ENCODE measurements at regions not wholly inside any gene's neighbourhood (a gene's known extent, or its start where the extent isn't known, plus 50 kb on each side); places are given as distances from the start of the nearest gene placed in this dataset.

DNA sequence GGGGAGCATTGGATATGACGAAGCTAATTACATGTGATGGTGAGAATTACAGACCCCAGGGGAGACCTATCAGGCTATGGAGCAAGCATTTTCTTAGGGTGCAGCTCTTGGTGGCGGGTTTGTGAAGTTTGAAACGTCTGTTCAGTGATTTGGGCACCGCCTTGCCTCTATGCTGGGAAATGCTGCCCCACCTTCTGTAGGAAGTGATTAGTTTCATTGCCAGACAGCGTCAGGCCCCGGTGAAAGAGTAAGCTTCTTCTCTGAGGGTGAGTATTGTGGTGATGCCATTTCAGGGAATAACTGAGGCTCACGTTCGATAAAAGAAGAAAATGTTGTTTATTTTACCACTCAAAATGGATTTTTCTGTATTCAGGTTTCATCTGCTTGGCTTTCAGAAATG lies 186.2 kb upstream of the CDH2 start:
- H3K4me3 ChIP-seq (ENCODE audit: extremely low read depth, insufficient read depth, low read length, poor library complexity, severe bottlenecking) = no peak overlapping the region
- H3K4me1 ChIP-seq (ENCODE audit: control insufficient read depth, insufficient read depth, low read length, poor library complexity, severe bottlenecking) = no peaks in the 10 kb centered on the region
- 87 to 93% methylated on average over 3 to 4 of the region's 8 CpGs for WGBS, 2 experiments (ENCODE audit: insufficient coverage in 2 of 2)
- H3K9me3 ChIP-seq (ENCODE audit: control insufficient read depth, low read length) = no peaks in the 10 kb centered on the region
- no peaks in the 10 kb centered on the region for H3K36me3 ChIP-seq (ENCODE audit: control insufficient read depth, insufficient read depth, low read length)
- H3K27ac ChIP-seq (ENCODE audit: low read depth, low read length, severe bottlenecking) = no peak overlapping the region

- H3K4me1 ChIP-seq (ENCODE audit: control insufficient read depth, insufficient read depth, low read length, poor library complexity, severe bottlenecking) = no peaks in the 10 kb centered on the region
- H3K9me3 ChIP-seq (ENCODE audit: control insufficient read depth, low read length) = no peaks in the 10 kb centered on the region
- no peaks in the 10 kb centered on the region for H3K36me3 ChIP-seq (ENCODE audit: control insufficient read depth, insufficient read depth, low read length)
- H3K4me3 ChIP-seq (ENCODE audit: extremely low read depth, insufficient read depth, low read length, poor library complexity, severe bottlenecking) = no peak overlapping the region
- H3K27ac ChIP-seq (ENCODE audit: low read depth, low read length, severe bottlenecking) = no peak overlapping the region
- 88 to 97% methylated on average over 3 to 4 of the region's 4 CpGs for WGBS, 2 experiments (ENCODE audit: insufficient coverage in 2 of 2)
Observed at GRCh38 chr18:28359176-28359575, 182.2 kb upstream of the CDH2 start.

GRCh38 chr18:28357766-28358401 lies 181.0 kb upstream of the CDH2 start:
- Histone ChIP-seq H3K27ac (ENCODE audit: low read depth, low read length, severe bottlenecking) (no peak overlapping the region), H3K9me3 (ENCODE audit: control insufficient read depth, low read length) (no peaks in the 10 kb centered on the region), H3K4me1 (ENCODE audit: control insufficient read depth, insufficient read depth, low read length, poor library complexity, severe bottlenecking) (no peaks in the 10 kb centered on the region), H3K4me3 (ENCODE audit: extremely low read depth, insufficient read depth, low read length, poor library complexity, severe bottlenecking) (no peak overlapping the region), H3K36me3 (ENCODE audit: control insufficient read depth, insufficient read depth, low read length) (no peaks in the 10 kb centered on the region)
- WGBS, 2 experiments (ENCODE audit: insufficient coverage in 2 of 2) = 85 to 87% methylated on average over 6 of the region's 6 CpGs

- WGBS, 2 experiments (ENCODE audit: insufficient coverage in 2 of 2) = 80 to 89% methylated on average over 2 of the region's 7 CpGs
- Histone ChIP-seq H3K9me3 (ENCODE audit: control insufficient read depth, low read length) (no peaks in the 10 kb centered on the region), H3K4me3 (ENCODE audit: extremely low read depth, insufficient read depth, low read length, poor library complexity, severe bottlenecking) (no peak overlapping the region), H3K36me3 (ENCODE audit: control insufficient read depth, insufficient read depth, low read length) (no peaks in the 10 kb centered on the region), H3K4me1 (ENCODE audit: control insufficient read depth, insufficient read depth, low read length, poor library complexity, severe bottlenecking) (no peaks in the 10 kb centered on the region), H3K27ac (ENCODE audit: low read depth, low read length, severe bottlenecking) (no peak overlapping the region)
Observed at GRCh38 chr18:28350821-28351220, 173.9 kb upstream of the CDH2 start.

DNA sequence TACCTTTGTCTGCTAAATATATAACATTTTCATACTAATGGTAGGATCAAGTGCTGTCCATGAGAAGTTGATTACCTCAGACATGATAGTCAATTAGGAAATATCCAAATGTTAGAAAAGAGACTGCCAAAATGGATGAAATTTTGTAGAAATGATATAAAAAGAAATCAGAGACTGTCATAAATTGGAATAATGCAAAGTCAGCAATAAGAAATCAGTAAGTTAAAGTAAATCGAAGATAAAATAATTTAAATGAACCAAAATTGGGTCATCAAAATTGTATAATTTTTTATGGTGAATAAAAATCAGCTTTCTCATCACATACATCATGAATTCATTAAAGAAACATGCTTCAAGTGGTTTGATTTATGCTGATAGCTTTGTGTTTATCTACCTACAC lies 165.3 kb upstream of the CDH2 start:
- no CpG with 5 or more reads among the region's 1 CpG for WGBS, 2 experiments (ENCODE audit: insufficient coverage in 2 of 2)

GRCh38 chr18:28338316-28338715 lies 161.4 kb upstream of the CDH2 start:
- no peaks in the 10 kb centered on the region for H3K4me1 ChIP-seq (ENCODE audit: control insufficient read depth, insufficient read depth, low read length, poor library complexity, severe bottlenecking)
- WGBS, 2 experiments (ENCODE audit: insufficient coverage in 2 of 2) = 100% methylated on average over 1 of the region's 1 CpG; no CpG with 5 or more reads in 1 of the 2 experiments
- H3K4me3 ChIP-seq (ENCODE audit: extremely low read depth, insufficient read depth, low read length, poor library complexity, severe bottlenecking) = no peak overlapping the region
- H3K36me3 ChIP-seq (ENCODE audit: control insufficient read depth, insufficient read depth, low read length) = no peaks in the 10 kb centered on the region
- no peaks in the 10 kb centered on the region for H3K9me3 ChIP-seq (ENCODE audit: control insufficient read depth, low read length)
- no peak overlapping the region for H3K27ac ChIP-seq (ENCODE audit: low read depth, low read length, severe bottlenecking)

More for the DNA sequence above, 165.3 kb upstream of the CDH2 start:
- no peaks in the 10 kb centered on the region for H3K36me3 ChIP-seq (ENCODE audit: control insufficient read depth, insufficient read depth, low read length)
- H3K4me1 ChIP-seq (ENCODE audit: control insufficient read depth, insufficient read depth, low read length, poor library complexity, severe bottlenecking) = no peaks in the 10 kb centered on the region
- no peak overlapping the region for H3K4me3 ChIP-seq (ENCODE audit: extremely low read depth, insufficient read depth, low read length, poor library complexity, severe bottlenecking)
- H3K27ac ChIP-seq (ENCODE audit: low read depth, low read length, severe bottlenecking) = no peak overlapping the region
- H3K9me3 ChIP-seq (ENCODE audit: control insufficient read depth, low read length) = no peaks in the 10 kb centered on the region

DNA sequence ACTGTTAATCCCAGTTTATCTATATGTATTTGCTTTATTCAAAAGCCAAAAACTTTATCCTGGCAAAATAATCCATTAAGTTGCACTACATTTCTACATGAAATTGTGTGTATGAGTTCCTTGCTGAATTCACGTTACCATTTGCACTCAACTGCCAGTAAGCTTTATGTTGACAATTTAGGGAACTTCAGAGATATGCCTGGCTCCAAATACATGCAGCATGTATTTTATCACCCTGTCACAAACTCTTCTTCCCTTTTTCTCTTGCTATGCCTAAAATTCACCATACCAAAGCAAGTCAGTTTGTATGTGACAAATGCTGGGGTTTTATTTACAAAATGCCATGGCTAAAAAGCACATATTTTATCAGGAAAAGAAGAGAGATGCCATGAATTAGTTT lies 157.6 kb upstream of the CDH2 start:
- Histone ChIP-seq H3K36me3 (ENCODE audit: control insufficient read depth, insufficient read depth, low read length) (no peaks in the 10 kb centered on the region), H3K4me3 (ENCODE audit: extremely low read depth, insufficient read depth, low read length, poor library complexity, severe bottlenecking) (no peak overlapping the region), H3K9me3 (ENCODE audit: control insufficient read depth, low read length) (no peaks in the 10 kb centered on the region), H3K27ac (ENCODE audit: low read depth, low read length, severe bottlenecking) (no peak overlapping the region), H3K4me1 (ENCODE audit: control insufficient read depth, insufficient read depth, low read length, poor library complexity, severe bottlenecking) (no peaks in the 10 kb centered on the region)
- WGBS, 2 experiments (ENCODE audit: insufficient coverage in 2 of 2) = 60 to 100% methylated on average over 1 of the region's 1 CpG

GRCh38 chr18:28332071-28332470 lies 155.1 kb upstream of the CDH2 start:
- no CpG with 5 or more reads among the region's 3 CpGs for WGBS, 2 experiments (ENCODE audit: insufficient coverage in 2 of 2)
- H3K27ac ChIP-seq (ENCODE audit: low read depth, low read length, severe bottlenecking) = no peak overlapping the region
- no peak overlapping the region for H3K4me3 ChIP-seq (ENCODE audit: extremely low read depth, insufficient read depth, low read length, poor library complexity, severe bottlenecking)
- H3K9me3 ChIP-seq (ENCODE audit: control insufficient read depth, low read length) = no peaks in the 10 kb centered on the region
- H3K36me3 ChIP-seq (ENCODE audit: control insufficient read depth, insufficient read depth, low read length) = no peaks in the 10 kb centered on the region
- no peaks in the 10 kb centered on the region for H3K4me1 ChIP-seq (ENCODE audit: control insufficient read depth, insufficient read depth, low read length, poor library complexity, severe bottlenecking)

- no peak overlapping the region for H3K27ac ChIP-seq (ENCODE audit: low read depth, low read length, severe bottlenecking)
- H3K9me3 ChIP-seq (ENCODE audit: control insufficient read depth, low read length) = no peaks in the 10 kb centered on the region
- no peaks in the 10 kb centered on the region for H3K36me3 ChIP-seq (ENCODE audit: control insufficient read depth, insufficient read depth, low read length)
- no peaks in the 10 kb centered on the region for H3K4me1 ChIP-seq (ENCODE audit: control insufficient read depth, insufficient read depth, low read length, poor library complexity, severe bottlenecking)
- no peak overlapping the region for H3K4me3 ChIP-seq (ENCODE audit: extremely low read depth, insufficient read depth, low read length, poor library complexity, severe bottlenecking)
- 95 to 100% methylated on average over 3 to 4 of the region's 4 CpGs for WGBS, 2 experiments (ENCODE audit: insufficient coverage in 2 of 2)
Observed at GRCh38 chr18:28331551-28331950, 154.6 kb upstream of the CDH2 start.

DNA sequence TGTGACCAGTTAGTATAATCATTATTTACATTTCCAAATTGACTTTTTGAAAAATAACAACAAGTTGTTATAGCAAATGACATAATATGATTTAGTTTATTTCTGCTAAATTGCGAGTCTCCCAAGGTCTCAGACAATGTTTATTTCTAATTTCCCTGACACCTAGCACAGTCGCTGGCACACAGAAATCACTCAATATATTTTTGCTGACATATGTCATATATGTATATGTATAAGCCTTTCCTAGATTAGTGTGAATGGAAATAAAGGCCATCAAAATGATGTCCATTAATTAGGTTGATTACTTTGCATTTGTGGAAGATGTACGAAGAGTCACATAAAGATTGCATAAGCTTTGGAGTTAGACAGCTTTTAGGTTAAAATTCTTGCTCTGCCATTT lies 136.7 kb upstream of the CDH2 start:
- no peaks in the 10 kb centered on the region for H3K9me3 ChIP-seq (ENCODE audit: control insufficient read depth, low read length)
- H3K4me1 ChIP-seq (ENCODE audit: control insufficient read depth, insufficient read depth, low read length, poor library complexity, severe bottlenecking) = no peaks in the 10 kb centered on the region
- WGBS, 2 experiments (ENCODE audit: insufficient coverage in 2 of 2) = 83 to 86% methylated on average over 1 of the region's 3 CpGs
- no peak overlapping the region for H3K4me3 ChIP-seq (ENCODE audit: extremely low read depth, insufficient read depth, low read length, poor library complexity, severe bottlenecking)
- no peak overlapping the region for H3K27ac ChIP-seq (ENCODE audit: low read depth, low read length, severe bottlenecking)
- H3K36me3 ChIP-seq (ENCODE audit: control insufficient read depth, insufficient read depth, low read length) = no peaks in the 10 kb centered on the region

GRCh38 chr18:28288784-28289183 lies 111.9 kb upstream of the CDH2 start:
- 80% methylated on average over 1 of the region's 5 CpGs; no CpG with 5 or more reads in 1 of the 2 experiments for WGBS, 2 experiments (ENCODE audit: insufficient coverage in 2 of 2)
- no peak overlapping the region for H3K27ac ChIP-seq (ENCODE audit: low read depth, low read length, severe bottlenecking)
- no peaks in the 10 kb centered on the region for H3K9me3 ChIP-seq (ENCODE audit: control insufficient read depth, low read length)
- H3K4me1 ChIP-seq (ENCODE audit: control insufficient read depth, insufficient read depth, low read length, poor library complexity, severe bottlenecking) = no peaks in the 10 kb centered on the region
- H3K36me3 ChIP-seq (ENCODE audit: control insufficient read depth, insufficient read depth, low read length) = no peaks in the 10 kb centered on the region
- no peak overlapping the region for H3K4me3 ChIP-seq (ENCODE audit: extremely low read depth, insufficient read depth, low read length, poor library complexity, severe bottlenecking)
